ENCODE measurements at regions not wholly inside any gene's neighbourhood (a gene's known extent, or its start where the extent isn't known, plus 50 kb on each side); places are given as distances from the start of the nearest gene placed in this dataset.
"Not testable (repeated sequence)": the region's sequence is repeated elsewhere in the genome, so short reads cannot be mapped to it uniquely, and the experiment has no call there.

DNA sequence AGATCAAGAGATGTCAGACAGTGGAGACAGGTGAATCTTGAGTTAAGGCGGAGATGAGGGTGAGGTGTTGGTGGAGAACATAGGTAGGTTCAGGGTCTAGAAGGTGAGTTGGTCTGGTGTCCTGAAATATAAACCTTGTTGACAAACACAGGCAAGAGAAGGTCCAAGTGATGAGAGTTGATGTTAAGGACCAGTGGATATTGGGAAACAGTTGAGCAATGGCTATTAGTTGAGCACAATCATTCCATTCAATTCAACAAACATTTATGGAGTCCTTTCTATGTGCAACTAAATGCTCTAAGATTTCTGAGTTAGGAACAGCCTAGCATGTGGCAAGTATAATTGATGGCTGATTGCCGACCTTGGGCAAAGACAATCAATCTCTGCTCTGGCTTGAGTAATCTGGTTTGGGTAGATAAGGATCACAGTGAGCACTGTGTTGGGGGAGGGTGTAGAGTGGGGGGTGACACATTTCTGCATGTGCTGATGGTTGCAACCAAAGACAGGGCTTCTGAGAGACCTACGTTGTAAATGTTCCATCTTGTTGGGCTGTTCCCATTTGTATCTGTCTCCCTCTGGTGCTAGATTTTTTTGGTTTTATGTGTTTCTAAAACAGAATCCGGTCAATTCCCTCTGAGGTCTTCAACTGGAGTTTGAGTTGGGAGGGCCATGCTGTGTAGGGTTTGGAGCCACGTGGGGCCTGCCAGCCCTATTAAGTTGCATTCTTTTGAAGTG, 201.1 kb downstream of the BAMBI start:
- TF ChIP-seq POLR2A (IDR thresholded peaks at IDR 0.05; ENCODE audit: low read depth, low read length) = no peak
- DNase-seq (ENCODE audit: insufficient read length, low spot score) (no peak), FAIRE-seq (no peak)

GRCh38 chr10:28879246-28879645, 201.9 kb downstream of the BAMBI start:
- no peak for DNase-seq (ENCODE audit: insufficient read length, low spot score)
- TF ChIP-seq POLR2A (IDR thresholded peaks at IDR 0.05; ENCODE audit: low read depth, low read length) = no peak
- no peak for FAIRE-seq

DNA sequence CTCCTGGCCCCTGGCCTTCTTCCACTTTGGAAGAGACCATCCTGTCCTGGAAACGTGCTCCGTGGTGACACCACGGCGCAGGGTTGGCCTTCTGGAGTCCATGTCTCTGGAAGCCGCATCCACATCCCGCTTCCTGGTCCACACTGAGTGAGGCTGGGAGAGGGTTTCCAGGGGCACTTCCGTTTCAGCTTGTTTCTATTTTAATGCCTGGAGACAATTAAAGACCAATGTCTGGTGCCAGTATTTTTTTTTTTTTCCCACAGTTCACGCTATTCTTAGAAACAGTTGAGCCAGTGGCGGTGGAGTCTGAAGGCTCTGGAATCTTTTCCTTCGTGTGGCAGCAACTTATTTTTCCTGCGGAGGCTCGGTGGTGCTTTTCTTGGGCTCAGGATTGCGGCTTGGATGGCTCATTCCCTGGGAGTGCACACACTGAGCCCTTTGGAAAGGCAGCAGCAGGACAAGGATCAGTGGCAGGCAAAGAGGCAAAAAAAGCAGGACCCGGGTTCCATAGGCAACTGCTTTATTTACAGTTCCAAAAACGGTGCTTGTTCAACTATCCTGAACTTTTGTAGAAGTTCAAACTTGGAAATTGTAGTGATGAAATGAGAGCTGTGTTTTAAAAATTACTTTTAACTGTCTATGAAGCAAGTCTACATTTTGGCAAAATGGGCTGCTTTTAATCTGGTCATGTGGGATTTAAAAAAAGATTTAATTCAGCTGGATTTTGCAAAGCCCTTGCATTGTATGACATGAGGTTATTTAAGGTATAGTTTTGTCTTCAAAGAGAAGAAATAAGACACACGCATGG, 202.8 kb downstream of the BAMBI start:
- DNase-seq (ENCODE audit: insufficient read length, low spot score) = no peak
- no peak for FAIRE-seq
- TF ChIP-seq POLR2A (IDR thresholded peaks at IDR 0.05; ENCODE audit: low read depth, low read length) = no peak

DNA sequence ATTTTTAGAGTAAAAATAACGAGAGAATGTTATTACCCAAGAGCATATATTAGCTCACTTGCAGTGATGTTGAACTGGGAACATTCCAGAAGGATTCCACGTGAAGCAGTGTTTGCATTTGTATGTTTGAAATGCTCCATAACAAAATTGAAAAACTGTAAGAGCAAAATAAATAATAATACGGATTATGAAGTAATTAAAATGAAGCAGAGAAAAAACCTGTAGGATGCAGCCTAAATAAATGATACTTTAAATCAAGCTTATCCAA, 203.3 kb downstream of the BAMBI start:
- TF ChIP-seq POLR2A (IDR thresholded peaks at IDR 0.05; ENCODE audit: low read depth, low read length) = no peak
- FAIRE-seq (no peak), DNase-seq (ENCODE audit: insufficient read length, low spot score) (no peak)

- DNase-seq (ENCODE audit: insufficient read length, low spot score) (no peak), FAIRE-seq (no peak)
- no peak for TF ChIP-seq POLR2A (IDR thresholded peaks at IDR 0.05; ENCODE audit: low read depth, low read length)
These were observed 204.0 kb downstream of the BAMBI start for GRCh38 chr10:28881171-28881882.

DNA sequence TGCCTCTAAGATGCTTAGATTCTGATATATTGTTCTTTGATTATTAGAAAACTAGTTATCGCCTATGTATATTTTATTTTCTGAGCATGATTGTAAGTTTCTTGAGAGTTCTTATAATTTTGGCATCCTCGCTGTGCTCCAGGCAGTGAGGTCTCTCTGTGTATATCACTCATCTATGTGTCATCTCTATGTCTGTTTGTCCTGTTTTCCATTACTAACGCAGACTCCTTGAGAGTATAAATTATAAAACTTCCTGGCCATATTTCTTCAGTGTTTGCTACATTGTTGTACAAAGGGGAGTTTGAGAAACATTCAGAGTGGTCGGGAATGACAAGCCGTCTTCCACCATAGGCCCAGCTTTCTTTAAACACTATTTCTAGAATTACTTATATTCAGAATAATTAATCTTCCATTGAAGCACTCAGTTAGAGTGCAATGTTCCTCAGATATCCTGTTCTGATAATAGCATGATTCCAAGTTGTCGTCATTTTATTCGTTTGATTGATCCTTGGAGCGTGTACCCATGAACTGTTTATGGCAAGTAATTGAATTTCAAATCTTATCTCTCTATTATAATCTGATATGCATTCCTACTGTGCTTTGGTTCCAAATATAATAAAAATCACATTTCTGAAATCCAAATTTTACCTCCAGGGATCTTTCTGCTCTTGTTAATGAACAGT, 206.6 kb downstream of the BAMBI start:
- no peak for TF ChIP-seq POLR2A (IDR thresholded peaks at IDR 0.05; ENCODE audit: low read depth, low read length)
- FAIRE-seq (no peak), DNase-seq (ENCODE audit: insufficient read length, low spot score) (no peak)

GRCh38 chr10:28890121-28890950, 213.0 kb downstream of the BAMBI start:
- FAIRE-seq (no peak), DNase-seq (ENCODE audit: insufficient read length, low spot score) (no peak)
- no peak for TF ChIP-seq POLR2A (IDR thresholded peaks at IDR 0.05; ENCODE audit: low read depth, low read length)

- FAIRE-seq = no peak
- no peak for TF ChIP-seq POLR2A (IDR thresholded peaks at IDR 0.05; ENCODE audit: low read depth, low read length)
- no peak for DNase-seq (ENCODE audit: insufficient read length, low spot score)
These were observed 213.9 kb downstream of the BAMBI start for GRCh38 chr10:28891058-28891713.

DNA sequence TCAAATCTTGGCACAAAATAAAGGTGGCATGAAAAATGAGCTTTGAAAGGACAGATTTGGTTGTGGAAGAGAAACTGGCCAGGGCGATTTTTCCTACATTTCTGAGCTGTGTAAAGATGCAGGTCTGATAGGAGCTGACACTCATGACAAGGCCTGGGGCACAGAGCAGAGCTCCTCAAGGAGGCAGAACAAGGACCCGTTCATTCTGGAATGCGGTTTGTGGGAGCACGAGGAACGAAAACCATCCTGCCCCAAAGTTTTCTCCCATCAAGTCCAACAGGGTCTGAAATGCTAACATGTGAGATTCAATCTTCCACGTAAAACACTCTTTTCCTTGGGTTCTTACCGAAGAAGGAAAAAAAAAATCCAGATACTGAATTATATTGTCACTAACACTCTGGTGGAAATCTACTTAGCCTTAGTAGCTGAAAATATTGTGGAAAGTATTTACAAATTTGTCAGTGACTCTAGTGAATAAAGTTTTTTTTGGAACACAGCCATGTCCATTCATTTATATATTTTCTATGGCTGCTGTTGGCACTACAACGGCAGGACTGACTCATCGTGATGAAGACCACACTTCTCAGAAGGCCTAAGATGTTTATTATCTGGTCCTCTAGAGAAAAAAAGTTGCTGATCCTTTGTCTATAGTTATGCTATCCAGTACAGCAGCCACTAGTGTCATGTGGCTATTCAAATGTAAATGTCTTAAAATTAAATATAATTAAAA, 215.7 kb downstream of the BAMBI start:
- no peak for DNase-seq (ENCODE audit: insufficient read length, low spot score)
- FAIRE-seq = no peak
- TF ChIP-seq POLR2A (IDR thresholded peaks at IDR 0.05; ENCODE audit: low read depth, low read length) = no peak

DNA sequence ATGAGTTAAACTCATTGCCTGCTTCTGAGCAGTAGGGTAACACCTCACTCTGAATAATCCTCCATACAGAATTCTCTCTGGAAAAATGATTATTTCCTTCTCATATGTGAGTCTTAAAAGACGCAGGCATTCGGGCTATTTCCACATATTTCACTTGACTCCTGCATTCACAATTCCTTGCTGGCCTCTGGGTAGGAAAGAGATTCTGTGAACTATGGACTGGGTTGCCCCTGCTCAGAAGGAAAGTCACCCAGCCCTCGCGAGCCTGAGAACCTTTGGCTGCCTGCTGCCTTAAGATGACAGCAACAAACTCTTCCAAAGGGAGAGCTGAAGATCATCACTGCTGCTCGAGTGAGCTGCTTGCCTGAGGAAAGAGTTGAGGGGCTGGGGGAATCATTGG, 216.8 kb downstream of the BAMBI start:
- DNase-seq (ENCODE audit: insufficient read length, low spot score) = no peak
- TF ChIP-seq POLR2A (IDR thresholded peaks at IDR 0.05; ENCODE audit: low read depth, low read length) = no peak
- no peak for FAIRE-seq

- FAIRE-seq; DNase-seq (ENCODE audit: insufficient read length, low spot score): not testable (repeated sequence)
These were observed 218.3 kb downstream of the BAMBI start for GRCh38 chr10:28895671-28896070.

DNA sequence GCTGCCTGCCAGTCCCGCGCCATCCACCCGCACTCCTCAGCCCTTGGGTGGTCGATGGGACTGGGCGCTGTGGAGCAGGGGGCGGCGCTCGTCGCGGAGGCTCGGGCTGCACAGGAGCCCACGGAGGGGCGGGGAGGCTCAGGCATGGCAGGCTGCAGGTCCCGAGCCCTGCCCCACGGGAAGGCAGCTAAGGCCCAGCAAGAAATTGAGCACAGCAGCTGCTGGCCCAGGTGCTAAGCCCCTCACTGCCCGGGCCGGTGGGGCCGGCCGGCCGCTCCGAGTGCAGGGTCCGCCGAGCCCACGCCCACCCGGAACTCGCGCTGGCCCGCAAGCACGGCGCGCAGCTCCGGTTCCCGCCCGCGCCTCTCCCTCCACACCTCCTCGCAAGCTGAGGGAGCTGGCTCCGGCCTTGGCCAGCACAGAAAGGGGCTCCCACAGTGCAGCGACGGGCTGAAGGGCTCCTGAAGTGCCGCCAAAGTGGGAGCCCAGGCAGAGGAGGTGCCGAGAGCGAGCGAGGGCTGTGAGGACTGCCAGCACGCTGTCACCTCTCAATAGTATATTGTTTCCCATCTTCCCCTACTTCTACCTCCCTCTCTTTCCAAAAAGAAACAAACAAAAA, 219.6 kb downstream of the BAMBI start:
- FAIRE-seq; DNase-seq (ENCODE audit: insufficient read length, low spot score): not testable (repeated sequence)

All from H54 (cell line).